Calu3 (cell line): ENCODE measurements at regions not wholly inside any gene's neighbourhood (a gene's known extent, or its start where the extent isn't known, plus 50 kb on each side); places are given as distances from the start of the nearest gene placed in this dataset.

ENCODE experiments used
- BruUV-seq: library from RNA; stranded (reverse); fragments of 400-500 nt; replicated peaks from 2 replicates; lab custom pipeline; 2021; lab: Mats Ljungman, UMichigan
- CTCF ChIA-PET: fragments of 300-600 bp; sonication (Branson Sonifier 250); formaldehyde crosslinking; loops from one replicate; lab custom pipeline; 2022; ENCODE audit warnings: antibody characterized with exemption; lab: Charles Lee
- DNase-seq: peaks from one replicate; pipeline ENCODE4 v3.0.0; 2022
- H3K27ac Mint-ChIP-seq: one replicate; pipeline ENCODE4 v1.8.0; 2022; ENCODE audit warnings: mixed read lengths; ENCODE audit not compliant: unreplicated experiment
- H3K27me3 Mint-ChIP-seq: one replicate; pipeline ENCODE4 v1.8.0; 2022; ENCODE audit warnings: mixed read lengths; ENCODE audit not compliant: unreplicated experiment
- H3K36me3 Mint-ChIP-seq: one replicate; pipeline ENCODE4 v1.8.0; 2022; ENCODE audit warnings: mild to moderate bottlenecking, moderate library complexity, mixed read lengths; ENCODE audit not compliant: insufficient read depth, unreplicated experiment
- H3K4me1 Mint-ChIP-seq: one replicate; pipeline ENCODE4 v1.8.0; 2022; ENCODE audit warnings: mild to moderate bottlenecking, low read depth, mixed read lengths; ENCODE audit not compliant: unreplicated experiment
- H3K4me3 Mint-ChIP-seq: one replicate; pipeline ENCODE4 v1.8.0; 2022; ENCODE audit warnings: mild to moderate bottlenecking, low read depth, moderate library complexity, mixed read lengths; ENCODE audit not compliant: unreplicated experiment
- H3K9me3 Mint-ChIP-seq: one replicate; pipeline ENCODE4 v1.8.0; 2022; ENCODE audit warnings: low read depth, mixed read lengths; ENCODE audit not compliant: unreplicated experiment
- intact Hi-C: fragments of 100-400 bp; cut with micrococcal nuclease; formaldehyde crosslinking; loops from one replicate; pipeline ENCODE4 v1.10.0; 2022; ENCODE audit not compliant: unreplicated experiment
- TF ChIP-seq, protein P1 (sequence below): fragments of 200-600 bp; IDR thresholded peaks from one replicate; pipeline ENCODE4 v1.8.0; 2022; ENCODE audit warnings: antibody characterized with exemption; ENCODE audit not compliant: unreplicated experiment

DNA sequence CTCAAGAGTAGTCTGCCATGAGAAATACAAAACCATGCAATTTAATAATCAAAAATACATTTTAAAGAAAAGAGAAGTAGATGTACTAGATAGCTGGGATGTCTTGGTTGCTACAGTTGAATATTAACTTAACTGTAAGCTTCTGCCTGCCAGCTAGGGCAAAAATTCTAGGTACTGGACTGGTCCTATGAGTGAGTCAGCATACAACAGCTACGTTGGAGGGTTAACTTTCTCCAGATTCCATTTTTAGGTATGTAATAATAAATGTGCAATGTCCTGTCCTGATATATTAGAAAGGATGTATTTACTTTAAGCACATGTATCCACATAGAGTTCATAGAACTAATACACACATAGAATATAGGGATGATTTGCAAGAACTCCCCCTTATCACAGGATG, 230.1 kb downstream of the CAAP1 start:
- intact Hi-C loops: no loop called here
- H3K4me1 Mint-ChIP-seq: no peaks in the 10 kb centered on the region
- CTCF ChIA-PET: no interaction called here
- no peaks in the 10 kb centered on the region for H3K9me3 Mint-ChIP-seq
- H3K4me3 Mint-ChIP-seq: no peak overlapping the region
- H3K36me3 Mint-ChIP-seq: no peaks in the 10 kb centered on the region
- no peak for DNase-seq
- TF ChIP-seq, protein P1, sequence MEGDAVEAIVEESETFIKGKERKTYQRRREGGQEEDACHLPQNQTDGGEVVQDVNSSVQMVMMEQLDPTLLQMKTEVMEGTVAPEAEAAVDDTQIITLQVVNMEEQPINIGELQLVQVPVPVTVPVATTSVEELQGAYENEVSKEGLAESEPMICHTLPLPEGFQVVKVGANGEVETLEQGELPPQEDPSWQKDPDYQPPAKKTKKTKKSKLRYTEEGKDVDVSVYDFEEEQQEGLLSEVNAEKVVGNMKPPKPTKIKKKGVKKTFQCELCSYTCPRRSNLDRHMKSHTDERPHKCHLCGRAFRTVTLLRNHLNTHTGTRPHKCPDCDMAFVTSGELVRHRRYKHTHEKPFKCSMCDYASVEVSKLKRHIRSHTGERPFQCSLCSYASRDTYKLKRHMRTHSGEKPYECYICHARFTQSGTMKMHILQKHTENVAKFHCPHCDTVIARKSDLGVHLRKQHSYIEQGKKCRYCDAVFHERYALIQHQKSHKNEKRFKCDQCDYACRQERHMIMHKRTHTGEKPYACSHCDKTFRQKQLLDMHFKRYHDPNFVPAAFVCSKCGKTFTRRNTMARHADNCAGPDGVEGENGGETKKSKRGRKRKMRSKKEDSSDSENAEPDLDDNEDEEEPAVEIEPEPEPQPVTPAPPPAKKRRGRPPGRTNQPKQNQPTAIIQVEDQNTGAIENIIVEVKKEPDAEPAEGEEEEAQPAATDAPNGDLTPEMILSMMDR: no peak
- no peak overlapping the region for H3K27ac Mint-ChIP-seq
- no TSS peak for BruUV-seq
- no peaks in the 10 kb centered on the region for H3K27me3 Mint-ChIP-seq

DNA sequence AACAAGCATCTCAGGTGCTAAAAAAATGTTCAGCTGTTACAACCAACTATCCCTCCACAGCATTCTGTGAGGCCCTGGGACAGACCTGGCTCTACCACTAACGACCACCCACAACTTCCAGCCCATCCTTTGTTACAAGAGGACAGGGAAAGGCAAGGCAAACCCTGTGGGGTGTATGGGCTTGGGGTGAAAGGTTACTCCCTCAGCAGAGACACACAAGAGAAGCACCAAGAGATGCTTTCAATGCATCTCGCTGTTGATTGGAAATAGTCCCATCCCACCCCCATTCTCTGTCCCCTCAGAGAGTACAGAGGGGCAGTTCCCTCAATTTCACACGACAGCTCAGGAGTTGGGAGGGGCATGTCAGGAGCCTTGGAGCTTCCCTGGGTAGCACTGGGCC, 234.1 kb downstream of the CAAP1 start:
- Mint-ChIP-seq H3K36me3 (no peaks in the 10 kb centered on the region), H3K4me3 (no peak overlapping the region), H3K9me3 (no peaks in the 10 kb centered on the region), H3K27ac (no peak overlapping the region), H3K27me3 (no peaks in the 10 kb centered on the region), H3K4me1 (no peaks in the 10 kb centered on the region)
- BruUV-seq: no TSS peak
- TF ChIP-seq, protein P1: no peak
- DNase-seq: no peak
- intact Hi-C loops: no loop called here
- CTCF ChIA-PET: no interaction called here

DNA sequence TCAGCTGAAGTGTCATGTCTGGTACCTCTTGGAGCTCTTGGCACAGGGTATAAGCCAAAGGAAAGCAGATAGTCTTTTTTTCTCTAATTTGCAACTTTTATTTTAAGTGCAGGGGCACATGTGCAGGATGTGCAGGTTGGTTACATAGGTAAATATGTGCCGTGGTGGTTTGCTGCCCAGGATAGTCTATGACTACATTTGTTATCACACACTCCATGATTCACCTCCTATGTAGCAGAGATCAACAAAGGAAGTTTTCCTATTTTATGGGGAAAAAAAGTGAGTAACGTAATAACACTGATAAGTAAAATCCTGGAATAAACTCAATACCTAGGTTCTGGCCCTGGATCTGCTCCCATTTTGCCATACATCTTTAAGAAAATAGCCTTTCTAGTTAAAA, 234.6 kb downstream of the CAAP1 start:
- CTCF ChIA-PET: interaction anchor here (0.7 kb wide), 1 partner anchor 968 kb away, joined by 3 read pairs; no protein-coding TSS in a partner anchor
- Mint-ChIP-seq H3K27me3 (no peaks in the 10 kb centered on the region), H3K9me3 (no peaks in the 10 kb centered on the region), H3K27ac (no peak overlapping the region), H3K4me3 (no peak overlapping the region), H3K36me3 (no peaks in the 10 kb centered on the region), H3K4me1 (no peaks in the 10 kb centered on the region)
- no TSS peak for BruUV-seq
- intact Hi-C loops: no loop called here
- TF ChIP-seq, protein P1: no peak
- DNase-seq: no peak

DNA sequence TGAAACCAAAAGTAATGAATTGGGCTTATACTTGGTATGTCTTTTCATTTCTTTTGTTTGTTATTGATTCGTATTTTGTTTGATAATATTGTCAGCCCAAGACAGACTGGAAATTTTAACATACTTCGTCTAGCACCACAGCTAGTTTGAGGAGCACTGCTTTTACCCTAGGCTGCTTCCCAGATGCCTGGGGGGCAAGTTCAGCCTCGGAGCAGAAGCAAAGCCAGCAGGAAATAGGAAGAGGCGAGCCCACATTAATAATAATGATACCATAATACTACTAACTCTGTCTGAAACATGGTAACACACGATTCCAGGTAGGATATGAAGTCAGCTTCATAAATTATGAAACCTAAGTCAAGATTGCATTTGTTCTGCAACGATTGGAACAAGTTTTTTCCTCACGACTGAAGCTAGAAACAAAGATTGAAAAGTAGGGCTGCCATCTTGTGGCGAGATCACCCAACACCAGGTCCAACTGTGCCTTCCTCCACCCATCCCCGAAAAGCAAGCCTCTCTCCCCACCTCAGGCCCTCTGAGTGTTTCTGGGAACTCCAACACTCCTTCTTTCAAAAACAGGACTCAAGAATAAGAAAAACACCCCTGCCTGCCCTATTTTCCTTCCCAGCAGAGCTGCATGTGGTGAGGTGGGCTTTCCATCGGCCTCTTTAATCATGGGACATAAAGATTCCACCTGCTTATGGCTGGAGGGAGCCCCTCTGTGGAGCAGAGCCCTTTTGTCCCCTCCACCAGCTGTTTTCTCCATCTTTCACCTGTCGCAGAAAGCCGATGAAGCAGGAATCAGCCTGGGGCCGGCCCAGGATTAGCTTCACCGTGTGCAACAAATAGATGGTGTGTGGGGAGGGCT, 236.4 kb downstream of the CAAP1 start:
- DNase-seq: peak; percentile 19
- intact Hi-C loops: no loop called here
- Mint-ChIP-seq H3K27ac (no peak overlapping the region), H3K4me3 (peak overlapping the region; percentile 39), H3K36me3 (no peaks in the 10 kb centered on the region), H3K4me1 (no peaks in the 10 kb centered on the region), H3K9me3 (peaks cover 4% of the 10 kb centered on the region), H3K27me3 (no peaks in the 10 kb centered on the region)
- CTCF ChIA-PET: no interaction called here
- no TSS peak for BruUV-seq
- TF ChIP-seq, protein P1: peak; percentile 22
